MM.1S (cell line): ENCODE measurements at regions not wholly inside any gene's neighbourhood (a gene's known extent, or its start where the extent isn't known, plus 50 kb on each side); places are given as distances from the start of the nearest gene placed in this dataset.

Experiments
- CTCF ChIP-seq: fragments of 300-600 bp; sonication (generic); IDR thresholded peaks from 2 replicates; pipeline ENCODE4 v1.5.1; 2016; ENCODE audit warnings: antibody characterized with exemption, low read length, mixed read lengths
- EZH2 ChIP-seq: fragments of 300-600 bp; sonication (generic); optimal IDR thresholded peaks from 2 replicates; pipeline ENCODE3; 2017; ENCODE audit warnings: low read depth, mild to moderate bottlenecking, antibody characterized with exemption, low read length, mixed read lengths
- EZH2phosphoT487 ChIP-seq: fragments of 300-600 bp; sonication (generic); IDR thresholded peaks from 2 replicates; pipeline ENCODE4 v1.6.1; 2018; ENCODE audit warnings: antibody characterized with exemption, low read length

DNA sequence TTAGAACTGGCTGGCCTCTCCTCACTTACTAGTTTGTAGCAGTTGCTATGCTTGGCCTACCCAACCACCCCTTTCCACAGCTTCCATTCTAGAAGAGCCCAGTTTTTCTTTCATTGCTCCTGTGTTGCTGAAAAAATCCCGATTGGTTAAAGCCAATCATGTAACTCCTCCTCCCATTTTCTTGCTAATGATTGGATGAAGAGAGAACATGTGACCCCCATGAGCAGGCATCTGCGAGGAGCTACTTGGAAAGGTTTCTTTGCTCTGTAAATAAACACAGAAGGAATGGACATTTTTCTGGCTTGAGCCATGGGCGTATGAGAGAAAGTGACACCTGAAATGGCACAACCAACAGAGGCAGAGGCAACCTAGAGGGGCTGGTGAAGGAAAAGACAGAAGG, 773.8 kb upstream of the TBX3 start:
- no peak for TF ChIP-seq CTCF
- TF ChIP-seq EZH2phosphoT487, result no peak
- no peak for TF ChIP-seq EZH2
